ENCODE measurements at regions not wholly inside any gene's neighbourhood (a gene's known extent, or its start where the extent isn't known, plus 50 kb on each side); places are given as distances from the start of the nearest gene placed in this dataset.

GRCh38 chr2:53265544-53266299 lies 501.9 kb upstream of the CHAC2 start:
- TF ChIP-seq CTCF (IDR thresholded peaks at IDR 0.05; ENCODE audit: low read depth, low read length): no peak
- no peak for DNase-seq (ENCODE audit: low read depth, low spot score)
- in situ Hi-C loops (cut with HindIII; ENCODE audit: low sequenced_read_pairs): no loop called here
- H3K4me3 ChIP-seq (ENCODE audit: low read depth, low read length): no peak overlapping the region

- H3K4me3 ChIP-seq (ENCODE audit: low read depth, low read length): no peak overlapping the region
- in situ Hi-C loops (cut with HindIII; ENCODE audit: low sequenced_read_pairs): no loop called here
- no peak for DNase-seq (ENCODE audit: low read depth, low spot score)
- TF ChIP-seq CTCF (IDR thresholded peaks at IDR 0.05; ENCODE audit: low read depth, low read length): no peak
Measured at GRCh38 chr2:53260568-53260967, 507.0 kb upstream of the CHAC2 start.

- H3K4me3 ChIP-seq (ENCODE audit: low read depth, low read length): no peak overlapping the region
- no peak for DNase-seq (ENCODE audit: low read depth, low spot score)
- no peak for TF ChIP-seq CTCF (IDR thresholded peaks at IDR 0.05; ENCODE audit: low read depth, low read length)
- in situ Hi-C loops (cut with HindIII; ENCODE audit: low sequenced_read_pairs): no loop called here
Measured at GRCh38 chr2:53259395-53260009, 508.1 kb upstream of the CHAC2 start.

GRCh38 chr2:53257287-53257686 lies 510.3 kb upstream of the CHAC2 start:
- in situ Hi-C loops (cut with HindIII; ENCODE audit: low sequenced_read_pairs): no loop called here
- DNase-seq (ENCODE audit: low read depth, low spot score): no peak
- no peak for TF ChIP-seq CTCF (IDR thresholded peaks at IDR 0.05; ENCODE audit: low read depth, low read length)
- no peak overlapping the region for H3K4me3 ChIP-seq (ENCODE audit: low read depth, low read length)

- H3K4me3 ChIP-seq (ENCODE audit: low read depth, low read length): no peak overlapping the region
- in situ Hi-C loops (cut with HindIII; ENCODE audit: low sequenced_read_pairs): no loop called here
- no peak for DNase-seq (ENCODE audit: low read depth, low spot score)
- no peak for TF ChIP-seq CTCF (IDR thresholded peaks at IDR 0.05; ENCODE audit: low read depth, low read length)
Measured at GRCh38 chr2:53253244-53253643, 514.4 kb upstream of the CHAC2 start.

GRCh38 chr2:53252115-53252514 lies 515.5 kb upstream of the CHAC2 start:
- in situ Hi-C loops (cut with HindIII; ENCODE audit: low sequenced_read_pairs): no loop called here
- DNase-seq (ENCODE audit: low read depth, low spot score): no peak
- no peak for TF ChIP-seq CTCF (IDR thresholded peaks at IDR 0.05; ENCODE audit: low read depth, low read length)

More at GRCh38 chr2:53252115-53252514, 515.5 kb upstream of the CHAC2 start:
- H3K4me3 ChIP-seq (ENCODE audit: low read depth, low read length): no peak overlapping the region
